ENCODE measurements at regions not wholly inside any gene's neighbourhood (a gene's known extent, or its start where the extent isn't known, plus 50 kb on each side); places are given as distances from the start of the nearest gene placed in this dataset.
A peak's percentile ranks its signal among the peaks of the same experiment; 100 is the strongest.

DNA sequence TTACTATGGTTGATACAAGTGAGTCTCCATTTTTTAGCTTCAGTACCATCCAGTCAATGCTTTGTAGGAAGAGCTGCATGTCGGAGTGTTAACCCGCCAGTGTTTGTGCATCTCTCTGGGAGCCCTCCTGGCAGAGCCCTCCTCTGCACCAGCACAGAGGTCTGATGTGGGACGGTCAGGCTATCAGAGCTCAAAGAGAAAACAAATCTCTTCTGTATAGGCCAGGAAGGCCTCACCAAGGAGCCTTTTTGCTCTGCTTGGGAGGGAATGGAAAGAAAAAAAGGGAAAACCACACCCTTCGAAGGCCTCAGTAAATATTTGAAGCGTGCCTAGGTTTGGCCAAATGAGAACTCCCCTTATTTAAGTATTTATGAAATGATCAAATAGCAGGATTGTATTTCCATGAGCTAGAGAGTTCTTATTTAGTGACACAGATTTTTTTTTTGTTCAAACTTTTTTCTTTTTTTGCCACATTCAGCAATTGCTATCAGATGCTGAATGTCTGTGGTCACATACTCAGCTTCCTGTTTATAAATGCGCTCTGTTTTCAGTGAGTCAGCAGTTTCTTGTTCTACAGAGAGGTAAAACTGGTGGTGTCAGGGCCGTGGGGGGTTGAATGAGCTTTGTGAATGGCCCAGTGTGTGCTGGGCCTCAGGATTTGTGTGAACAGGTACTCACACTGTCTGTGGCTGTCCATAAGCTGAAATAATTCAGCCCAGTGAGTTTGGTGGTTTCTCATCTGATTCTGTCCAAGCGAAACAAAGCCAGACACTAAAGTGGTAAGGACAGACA, 226.6 kb downstream of the SNX18 start:
- TF ChIP-seq CTCF (IDR thresholded peaks at IDR 0.05) (no peak), POLR2A (IDR thresholded peaks at IDR 0.05) (no peak)
- peak overlapping the region; percentile 65 to 82 (median 71) for H3K27ac ChIP-seq
- 49 to 61% methylated on average over 7 to 8 of the region's 8 CpGs for WGBS, 2 donors
- peaks cover 7 to 34% (median 15%) of the 10 kb centered on the region in 3 donors for H3K4me1 ChIP-seq
- intact Hi-C loops (cut with DNase I), result no loop called here
- no peaks in the 10 kb centered on the region for H3K9me3 ChIP-seq
- DNase-seq, result peak; percentile 29
- H3K4me3 ChIP-seq, result no peak overlapping the region
- H3K36me3 ChIP-seq, result no peaks in the 10 kb centered on the region
- H3K27me3 ChIP-seq, result no peaks in the 10 kb centered on the region

DNA sequence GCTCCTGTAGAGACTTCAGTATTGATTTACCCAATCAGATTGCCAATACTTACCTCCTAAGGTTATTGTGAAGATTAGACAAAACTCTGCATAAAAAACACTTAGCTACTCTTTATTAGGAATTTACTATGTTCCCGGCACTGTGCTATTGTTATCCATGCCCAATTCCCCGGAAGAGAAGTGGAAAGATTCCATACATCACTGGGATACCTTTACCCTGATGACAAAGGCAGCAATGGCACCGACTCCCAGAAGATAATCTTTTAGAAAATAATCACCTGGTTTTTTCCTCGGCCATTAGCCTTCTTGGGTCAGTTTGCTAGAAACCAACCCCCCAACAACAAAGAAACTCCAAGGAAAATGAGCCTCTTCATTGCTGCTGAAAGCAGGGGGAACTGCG, 226.0 kb downstream of the SNX18 start:
- DNase-seq, result no peak
- H3K27ac ChIP-seq, result peak overlapping the region; percentile 65 to 82 (median 71)
- H3K4me1 ChIP-seq, result peaks cover 7 to 38% (median 15%) of the 10 kb centered on the region in 3 donors
- intact Hi-C loops (cut with DNase I), result no loop called here
- no peaks in the 10 kb centered on the region for H3K9me3 ChIP-seq
- no peaks in the 10 kb centered on the region for H3K36me3 ChIP-seq
- H3K27me3 ChIP-seq, result no peaks in the 10 kb centered on the region
- TF ChIP-seq POLR2A (IDR thresholded peaks at IDR 0.05) (no peak), CTCF (IDR thresholded peaks at IDR 0.05) (no peak)
- H3K4me3 ChIP-seq, result no peak overlapping the region
- 89 to 91% methylated on average over 5 of the region's 5 CpGs for whole genome bisulfite sequencing, 2 donors

GRCh38 chr5:54742417-54742891, 224.9 kb downstream of the SNX18 start:
- Histone ChIP-seq H3K36me3 (no peaks in the 10 kb centered on the region), H3K4me1 (peaks cover 12 to 45% (median 15%) of the 10 kb centered on the region in 3 donors), H3K9me3 (no peaks in the 10 kb centered on the region), H3K27ac (peak overlapping the region in 2 of 4 donors; percentile 10 to 17), H3K27me3 (no peaks in the 10 kb centered on the region), H3K4me3 (no peak overlapping the region)
- WGBS, 2 donors, result 26 to 49% methylated on average over 7 of the region's 7 CpGs
- TF ChIP-seq CTCF (IDR thresholded peaks at IDR 0.05) (peak in 3 of 6 experiments; percentile 5 to 25 (median 8)), POLR2A (IDR thresholded peaks at IDR 0.05) (no peak)
- no peak for DNase-seq
- intact Hi-C loops (cut with DNase I), result no loop called here

GRCh38 chr5:54741711-54742110, 224.2 kb downstream of the SNX18 start:
- Histone ChIP-seq H3K27me3 (no peaks in the 10 kb centered on the region), H3K4me1 (peaks cover 12 to 45% (median 15%) of the 10 kb centered on the region in 3 donors), H3K9me3 (no peaks in the 10 kb centered on the region), H3K27ac (no peak overlapping the region), H3K4me3 (no peak overlapping the region), H3K36me3 (no peaks in the 10 kb centered on the region)
- DNase-seq, result no peak
- intact Hi-C loops (cut with DNase I), result no loop called here
- 88 to 90% methylated on average over 6 of the region's 6 CpGs for WGBS, 2 donors
- no peak for TF ChIP-seq POLR2A (IDR thresholded peaks at IDR 0.05)

GRCh38 chr5:54740141-54740540, 222.6 kb downstream of the SNX18 start:
- Histone ChIP-seq H3K4me3 (no peak overlapping the region), H3K36me3 (no peaks in the 10 kb centered on the region), H3K4me1 (peaks cover 12 to 43% (median 15%) of the 10 kb centered on the region in 3 donors), H3K27me3 (no peaks in the 10 kb centered on the region), H3K27ac (no peak overlapping the region), H3K9me3 (no peaks in the 10 kb centered on the region)
- intact Hi-C loops (cut with DNase I), result no loop called here
- no peak for DNase-seq
- TF ChIP-seq CTCF (IDR thresholded peaks at IDR 0.05), result no peak
- TF ChIP-seq POLR2A (IDR thresholded peaks at IDR 0.05), result no peak
- WGBS, 2 donors, result 93 to 95% methylated on average over 5 of the region's 5 CpGs
